Gastroesophageal sphincter (tissue), 4 donors: ENCODE measurements at regions not wholly inside any gene's neighbourhood (a gene's known extent, or its start where the extent isn't known, plus 50 kb on each side); places are given as distances from the start of the nearest gene placed in this dataset.

Experiments
- ATAC-seq: fragments of 150-250 bp; one replicate; pipeline ENCODE4 v1.9.1; 2016; ENCODE audit warnings: mild to moderate bottlenecking, moderate library complexity
- H3K27ac ChIP-seq, 4 donors: fragments of 200-600 bp; sonication (generic) in 3 of 4; 1 replicate in 3 of 4; 2 replicates in 1 of 4; pipeline ENCODE4 v1.5.1; 2016 to 2019
- H3K27me3 ChIP-seq: fragments of 200-600 bp; sonication (generic); one replicate; pipeline ENCODE4 v1.5.1; 2019
- H3K36me3 ChIP-seq, 2 donors: fragments of 200-600 bp; sonication (generic); one replicate each; pipeline ENCODE4 v1.5.1; 2019; ENCODE audit warnings: control low read depth in 1 of 2
- H3K4me1 ChIP-seq, 3 donors: fragments of 200-600 bp; sonication (generic); 1 replicate in 2 of 3; 2 replicates in 1 of 3; pipeline ENCODE4 v1.5.1; 2016 to 2019; ENCODE audit warnings: control low read depth in 2 of 3
- H3K4me3 ChIP-seq, 2 donors: fragments of 200-600 bp; sonication (generic); one replicate each; pipeline ENCODE4 v1.5.1; 2019; ENCODE audit warnings: mild to moderate bottlenecking in 1 of 2, moderate library complexity in 1 of 2
- H3K9me3 ChIP-seq, 3 donors: fragments of 200-600 bp; sonication (generic); one replicate each; pipeline ENCODE4 v1.5.1; 2017 to 2019; ENCODE audit warnings: control low read depth in 2 of 3
- EP300 ChIP-seq: sonication (generic); formaldehyde crosslinking; IDR thresholded peaks from one replicate; pipeline ENCODE4 v1.6.1; 2017; ENCODE audit warnings: antibody characterized with exemption, mild to moderate bottlenecking
- POLR2A ChIP-seq, 2 donors: fragments of 450-650 bp; IDR thresholded peaks; one replicate each; pipeline ENCODE4 v1.6.1; 2017; ENCODE audit warnings: antibody characterized with exemption in 2 of 2, mild to moderate bottlenecking in 2 of 2, moderate library complexity in 1 of 2
- POLR2AphosphoS5 ChIP-seq: sonication (generic); formaldehyde crosslinking; IDR thresholded peaks from one replicate; pipeline ENCODE4 v1.6.1; 2017; ENCODE audit warnings: antibody characterized with exemption
- whole genome bisulfite sequencing, 2 donors: methylation state at CpG; one replicate each; pipeline ENCODE4 v1.1.5; 2018; ENCODE audit warnings: low coverage in 1 of 2; 5-methylcytosine and 5-hydroxymethylcytosine counted together
- TF ChIP-seq, protein P1 (sequence below), 4 experiments: fragments of 200-600 bp in 2 of 4; fragments of 450-650 bp in 2 of 4; sonication (generic) in 1 of 4; IDR thresholded peaks; one replicate each; pipeline ENCODE4 v1.5.1; 2017 to 2019; ENCODE audit warnings: antibody characterized with exemption in 4 of 4, mild to moderate bottlenecking in 2 of 4, moderate library complexity in 2 of 4

DNA sequence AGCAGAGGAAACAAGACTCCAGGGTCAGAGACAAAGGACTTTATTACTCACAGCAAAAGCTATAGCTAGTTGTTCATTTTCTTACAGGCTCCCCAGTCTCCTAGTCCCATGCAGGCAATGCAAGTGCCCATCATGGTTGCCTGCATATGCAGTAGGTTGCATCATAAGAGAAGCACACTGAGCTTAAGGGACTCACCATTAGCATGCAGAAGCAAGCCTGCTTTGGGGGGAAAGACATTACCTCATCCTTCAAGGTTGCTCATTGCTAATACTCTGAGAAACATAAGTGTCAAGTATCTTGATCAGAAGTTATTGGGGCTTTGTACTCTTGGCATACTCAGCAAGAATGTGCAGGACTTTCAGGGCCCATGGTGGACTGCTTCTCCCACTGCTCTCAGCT is 114.6 kb upstream of the CCDC68 start:
- no peaks in the 10 kb centered on the region for H3K4me1 ChIP-seq
- no peak for TF ChIP-seq POLR2AphosphoS5
- TF ChIP-seq POLR2A (IDR thresholded peaks at IDR 0.05), result no peak
- TF ChIP-seq EP300, result no peak
- TF ChIP-seq, protein P1, sequence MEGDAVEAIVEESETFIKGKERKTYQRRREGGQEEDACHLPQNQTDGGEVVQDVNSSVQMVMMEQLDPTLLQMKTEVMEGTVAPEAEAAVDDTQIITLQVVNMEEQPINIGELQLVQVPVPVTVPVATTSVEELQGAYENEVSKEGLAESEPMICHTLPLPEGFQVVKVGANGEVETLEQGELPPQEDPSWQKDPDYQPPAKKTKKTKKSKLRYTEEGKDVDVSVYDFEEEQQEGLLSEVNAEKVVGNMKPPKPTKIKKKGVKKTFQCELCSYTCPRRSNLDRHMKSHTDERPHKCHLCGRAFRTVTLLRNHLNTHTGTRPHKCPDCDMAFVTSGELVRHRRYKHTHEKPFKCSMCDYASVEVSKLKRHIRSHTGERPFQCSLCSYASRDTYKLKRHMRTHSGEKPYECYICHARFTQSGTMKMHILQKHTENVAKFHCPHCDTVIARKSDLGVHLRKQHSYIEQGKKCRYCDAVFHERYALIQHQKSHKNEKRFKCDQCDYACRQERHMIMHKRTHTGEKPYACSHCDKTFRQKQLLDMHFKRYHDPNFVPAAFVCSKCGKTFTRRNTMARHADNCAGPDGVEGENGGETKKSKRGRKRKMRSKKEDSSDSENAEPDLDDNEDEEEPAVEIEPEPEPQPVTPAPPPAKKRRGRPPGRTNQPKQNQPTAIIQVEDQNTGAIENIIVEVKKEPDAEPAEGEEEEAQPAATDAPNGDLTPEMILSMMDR (IDR thresholded peaks at IDR 0.05), result no peak
- ATAC-seq, result no peak
- H3K9me3 ChIP-seq, result peaks cover 0 to 7% (median 0%) of the 10 kb centered on the region in 3 donors
- H3K36me3 ChIP-seq, result no peaks in the 10 kb centered on the region
- no peaks in the 10 kb centered on the region for H3K27me3 ChIP-seq
- H3K27ac ChIP-seq, result no peak overlapping the region
- H3K4me3 ChIP-seq, result no peak overlapping the region

DNA sequence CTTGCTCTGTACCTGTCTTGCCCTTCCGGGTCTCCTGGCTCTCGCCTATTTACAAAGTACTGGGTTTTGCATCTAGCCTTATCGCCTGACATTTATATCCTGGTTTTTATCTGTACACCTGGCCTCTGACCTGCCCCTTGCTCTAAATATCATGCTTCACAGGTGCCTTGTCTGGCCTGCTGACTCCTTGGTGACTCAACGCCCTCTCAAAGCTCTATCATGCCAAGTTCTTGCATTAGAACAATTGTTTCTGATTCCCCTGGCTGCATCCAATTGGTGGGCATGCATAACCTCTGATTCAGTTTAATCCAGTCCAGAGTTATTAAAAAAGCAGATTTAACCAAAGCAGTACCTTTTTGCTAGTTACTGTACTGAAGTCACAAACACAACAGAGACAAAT is 113.9 kb upstream of the CCDC68 start:
- Histone ChIP-seq H3K36me3 (no peaks in the 10 kb centered on the region), H3K4me1 (no peaks in the 10 kb centered on the region), H3K27ac (no peak overlapping the region), H3K4me3 (no peak overlapping the region), H3K9me3 (peaks cover 0 to 7% (median 0%) of the 10 kb centered on the region in 3 donors), H3K27me3 (no peaks in the 10 kb centered on the region)
- 88 to 100% methylated on average over 1 to 4 of the region's 4 CpGs for whole genome bisulfite sequencing, 2 donors
- ATAC-seq, result no peak
- no peak for TF ChIP-seq POLR2A (IDR thresholded peaks at IDR 0.05)
- TF ChIP-seq POLR2AphosphoS5, result no peak
- TF ChIP-seq, protein P1 (IDR thresholded peaks at IDR 0.05), result no peak
- TF ChIP-seq EP300, result no peak

DNA sequence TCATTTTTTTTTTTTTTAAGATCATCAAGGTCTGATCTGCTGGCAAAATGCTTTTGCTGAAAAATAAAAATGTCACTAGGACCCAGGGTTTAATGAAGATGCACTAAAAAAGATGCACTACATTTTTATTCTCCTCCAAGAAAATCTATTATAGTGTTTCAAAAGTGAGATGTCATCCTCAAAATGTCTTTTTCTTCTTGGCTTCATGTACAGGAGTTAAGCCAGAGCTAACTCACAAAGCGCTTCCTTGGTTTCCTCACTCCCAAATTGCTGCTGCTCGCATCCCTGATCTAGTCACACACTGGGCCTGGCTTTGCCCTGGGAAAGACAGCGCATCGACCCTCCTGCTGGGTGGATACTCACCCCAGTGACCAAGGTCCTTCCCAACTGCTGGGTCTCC is 113.4 kb upstream of the CCDC68 start:
- 75 to 77% methylated on average over 4 of the region's 4 CpGs for WGBS, 2 donors
- Histone ChIP-seq H3K4me1 (no peaks in the 10 kb centered on the region), H3K36me3 (no peaks in the 10 kb centered on the region), H3K4me3 (no peak overlapping the region), H3K27me3 (no peaks in the 10 kb centered on the region), H3K27ac (no peak overlapping the region), H3K9me3 (peaks cover 0 to 7% (median 0%) of the 10 kb centered on the region in 3 donors)
- ATAC-seq, result no peak
- TF ChIP-seq, protein P1 (IDR thresholded peaks at IDR 0.05), result no peak
- TF ChIP-seq POLR2A (IDR thresholded peaks at IDR 0.05), result no peak
- TF ChIP-seq POLR2AphosphoS5, result no peak
- TF ChIP-seq EP300, result no peak

DNA sequence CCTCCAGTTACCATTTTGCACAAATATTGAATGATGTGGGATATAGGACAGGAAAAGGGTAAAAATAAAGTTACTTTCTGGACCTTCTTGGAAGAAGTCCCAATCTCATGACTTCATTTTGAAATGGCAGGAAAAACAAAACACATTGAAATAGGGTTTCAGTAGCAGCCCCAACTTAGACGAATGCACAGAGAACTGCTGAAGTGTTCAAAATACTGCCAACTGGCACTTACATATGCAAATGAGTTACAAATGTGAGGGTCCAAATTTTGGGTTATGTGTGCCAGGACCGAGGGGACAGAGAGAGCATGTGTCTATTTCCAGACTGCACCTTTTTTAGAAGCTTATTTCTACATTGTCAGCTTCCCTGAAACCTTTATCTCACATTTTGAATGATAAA is 112.9 kb upstream of the CCDC68 start:
- Histone ChIP-seq H3K27me3 (no peaks in the 10 kb centered on the region), H3K9me3 (peaks cover 0 to 7% (median 0%) of the 10 kb centered on the region in 3 donors), H3K36me3 (no peaks in the 10 kb centered on the region), H3K4me1 (no peaks in the 10 kb centered on the region), H3K4me3 (no peak overlapping the region), H3K27ac (no peak overlapping the region)
- WGBS, 2 donors, result 21 to 51% methylated on average over 2 of the region's 2 CpGs
- ATAC-seq, result no peak
- TF ChIP-seq EP300 (no peak), POLR2AphosphoS5 (no peak), POLR2A (IDR thresholded peaks at IDR 0.05) (no peak)
- TF ChIP-seq, protein P1 (IDR thresholded peaks at IDR 0.05), result no peak

DNA sequence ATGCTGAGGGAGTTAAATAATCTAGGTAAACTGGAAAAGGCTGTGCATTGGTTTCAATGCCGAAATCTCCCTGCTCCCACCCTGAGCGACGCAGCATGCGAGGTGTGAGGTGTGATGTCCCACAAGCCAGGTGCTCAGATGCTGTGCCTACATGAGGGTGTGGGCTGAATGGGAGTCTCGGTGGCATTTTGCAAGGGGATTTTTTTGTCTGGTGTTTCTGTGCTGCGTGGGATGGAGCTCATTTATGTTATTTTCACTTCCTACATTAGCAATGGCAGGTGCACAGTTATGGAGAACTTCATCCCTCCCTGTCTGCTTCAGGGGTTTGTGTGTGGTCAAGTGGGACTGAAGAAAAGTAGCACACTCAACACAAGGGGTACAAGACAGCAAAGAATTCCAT is 110.2 kb upstream of the CCDC68 start:
- H3K9me3 ChIP-seq, result peaks cover 0 to 7% (median 0%) of the 10 kb centered on the region in 3 donors
- H3K36me3 ChIP-seq, result no peaks in the 10 kb centered on the region
- no peaks in the 10 kb centered on the region for H3K27me3 ChIP-seq
- H3K4me3 ChIP-seq, result no peak overlapping the region
- WGBS, 2 donors, result 87 to 97% methylated on average over 4 to 6 of the region's 6 CpGs
- no peak for ATAC-seq
- no peak overlapping the region for H3K27ac ChIP-seq
- TF ChIP-seq, protein P1 (IDR thresholded peaks at IDR 0.05), result no peak
- TF ChIP-seq POLR2A (IDR thresholded peaks at IDR 0.05) (no peak), EP300 (no peak)
- no peaks in the 10 kb centered on the region for H3K4me1 ChIP-seq
